Ovary (tissue), 7 donors: ENCODE measurements at regions not wholly inside any gene's neighbourhood (a gene's known extent, or its start where the extent isn't known, plus 50 kb on each side); places are given as distances from the start of the nearest gene placed in this dataset.

Source experiments
- DNase-seq, 5 donors: peaks; one replicate each; pipeline ENCODE4 v3.0.0-alpha.2; 2019 to 2020
- H3K27ac ChIP-seq, 2 donors: fragments of 200-600 bp; one replicate each; pipeline versions ENCODE4 v1.5.1 to v1.8.0; 2019 to 2022
- H3K27me3 ChIP-seq: fragments of 200-600 bp; one replicate; pipeline ENCODE4 v1.8.0; 2022
- H3K36me3 ChIP-seq: fragments of 200-600 bp; sonication (generic); one replicate; pipeline ENCODE4 v1.5.1; 2019
- H3K4me1 ChIP-seq: one replicate; pipeline ENCODE4 v1.8.1; 2013; ENCODE audit warnings: mild to moderate bottlenecking, moderate library complexity; ENCODE audit not compliant: insufficient read depth
- H3K4me3 ChIP-seq: fragments of 200-600 bp; sonication (generic); one replicate; pipeline ENCODE4 v1.5.1; 2017
- H3K9me3 ChIP-seq, 2 donors: fragments of 200-600 bp in 1 of 2; sonication (generic) in 1 of 2; one replicate each; pipeline versions ENCODE4 v1.5.1 to v1.8.1; 2013 to 2019; ENCODE audit warnings: mild to moderate bottlenecking in 1 of 2, moderate library complexity in 1 of 2
- CTCF ChIP-seq, 3 donors: fragments of 450-650 bp in 2 of 3; fragments of 200-600 bp in 1 of 3; IDR thresholded peaks; one replicate each; pipeline versions ENCODE4 v1.5.1 to v1.8.0; 2016 to 2022; ENCODE audit warnings: antibody characterized with exemption in 3 of 3, mild to moderate bottlenecking in 1 of 3
- EP300 ChIP-seq: sonication (generic); formaldehyde crosslinking; IDR thresholded peaks from one replicate; pipeline ENCODE4 v1.6.1; 2017; ENCODE audit warnings: antibody characterized with exemption
- POLR2A ChIP-seq: fragments of 450-650 bp; IDR thresholded peaks from one replicate; pipeline ENCODE4 v1.6.1; 2017; ENCODE audit warnings: antibody characterized with exemption, mild to moderate bottlenecking, moderate library complexity
- whole genome bisulfite sequencing, 3 donors: extraction: QIAGEN DNeasy Blood & Tissue Kit in 1 of 3; methylation state at CpG; one replicate each; pipeline versions ENCODE4 v1.1.5 to v1.1.7; 2013 to 2017; 5-methylcytosine and 5-hydroxymethylcytosine counted together
- intact Hi-C, 4 donors: fragments of 100-400 bp; cut with DNase I; formaldehyde crosslinking; loops; one replicate each; pipeline versions ENCODE4 v1.11.0 to v1.15.1; 2022 to 2023
- donor health status: DM: no; HTN: no; CAD: no; lungs with moderate emphysema.
- donor health status: DM: no; HTN: no; CAD: no.
- donor health status: Bipolar disorder and iron deficiency.
- donor health status: DM: no; HTN: no; CAD: no.
- donor health status: DM: yes; HTN: yes; CAD: no.

- intact Hi-C loops: no loop called here
- TF ChIP-seq POLR2A: no peak
- no peak for TF ChIP-seq EP300
- TF ChIP-seq CTCF (IDR thresholded peaks at IDR 0.05): no peak
- H3K9me3 ChIP-seq: no peaks in the 10 kb centered on the region
- no peaks in the 10 kb centered on the region for H3K27me3 ChIP-seq
- H3K4me1 ChIP-seq: no peaks in the 10 kb centered on the region
- H3K4me3 ChIP-seq: no peak overlapping the region
- 4 to 9% (median 6%) methylated on average over 5 of the region's 5 CpGs for WGBS, 3 donors
- no peak overlapping the region for H3K27ac ChIP-seq
- DNase-seq: no peak
- no peaks in the 10 kb centered on the region for H3K36me3 ChIP-seq
Observed at GRCh38 chr5:136526791-136527190, 161.4 kb upstream of the TRPC7 start.

GRCh38 chr5:136526021-136526420 lies 160.7 kb upstream of the TRPC7 start:
- H3K4me1 ChIP-seq: no peaks in the 10 kb centered on the region
- no peaks in the 10 kb centered on the region for H3K9me3 ChIP-seq
- H3K4me3 ChIP-seq: no peak overlapping the region
- TF ChIP-seq POLR2A: no peak
- no peaks in the 10 kb centered on the region for H3K36me3 ChIP-seq
- no peak for DNase-seq
- H3K27ac ChIP-seq: no peak overlapping the region
- intact Hi-C loops: no loop called here
- 44 to 48% (median 47%) methylated on average over 4 of the region's 4 CpGs for WGBS, 3 donors
- no peaks in the 10 kb centered on the region for H3K27me3 ChIP-seq

DNA sequence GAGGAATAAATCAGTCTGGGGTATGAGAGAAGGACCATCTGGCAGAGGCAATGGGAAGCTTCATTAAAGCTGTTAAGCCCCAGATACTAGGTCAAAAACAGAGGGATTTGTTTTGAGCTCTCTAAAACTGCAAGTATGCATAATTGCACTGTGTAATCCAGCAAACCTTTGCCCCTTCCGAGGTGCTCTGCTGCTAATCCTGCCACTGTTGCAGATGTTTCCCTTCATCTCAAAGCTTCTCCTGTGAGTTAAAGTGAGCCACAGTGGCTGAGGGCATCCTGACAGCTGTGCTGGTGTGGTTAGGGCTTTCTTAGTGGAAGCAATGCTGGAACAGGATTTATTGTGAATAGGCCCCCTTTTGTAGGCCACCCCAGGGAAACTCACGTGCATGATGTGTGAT lies 160.3 kb upstream of the TRPC7 start:
- H3K4me3 ChIP-seq: no peak overlapping the region
- 11 to 22% (median 14%) methylated on average over 2 of the region's 2 CpGs for WGBS, 3 donors
- no peak for DNase-seq
- no peaks in the 10 kb centered on the region for H3K4me1 ChIP-seq
- H3K9me3 ChIP-seq: no peaks in the 10 kb centered on the region
- no peak overlapping the region for H3K27ac ChIP-seq
- H3K27me3 ChIP-seq: no peaks in the 10 kb centered on the region
- intact Hi-C loops: no loop called here
- H3K36me3 ChIP-seq: no peaks in the 10 kb centered on the region
- TF ChIP-seq POLR2A (no peak), EP300 (no peak), CTCF (IDR thresholded peaks at IDR 0.05) (no peak)

GRCh38 chr5:136522217-136522956 lies 157.0 kb upstream of the TRPC7 start:
- DNase-seq: no peak
- no peak for TF ChIP-seq POLR2A
- no peak for TF ChIP-seq EP300
- H3K27ac ChIP-seq: no peak overlapping the region
- 63 to 74% (median 71%) methylated on average over 3 of the region's 3 CpGs for WGBS, 3 donors
- no peaks in the 10 kb centered on the region for H3K36me3 ChIP-seq
- intact Hi-C loops: no loop called here
- H3K4me3 ChIP-seq: no peak overlapping the region
- H3K4me1 ChIP-seq: no peaks in the 10 kb centered on the region
- no peaks in the 10 kb centered on the region for H3K9me3 ChIP-seq
- H3K27me3 ChIP-seq: no peaks in the 10 kb centered on the region

DNA sequence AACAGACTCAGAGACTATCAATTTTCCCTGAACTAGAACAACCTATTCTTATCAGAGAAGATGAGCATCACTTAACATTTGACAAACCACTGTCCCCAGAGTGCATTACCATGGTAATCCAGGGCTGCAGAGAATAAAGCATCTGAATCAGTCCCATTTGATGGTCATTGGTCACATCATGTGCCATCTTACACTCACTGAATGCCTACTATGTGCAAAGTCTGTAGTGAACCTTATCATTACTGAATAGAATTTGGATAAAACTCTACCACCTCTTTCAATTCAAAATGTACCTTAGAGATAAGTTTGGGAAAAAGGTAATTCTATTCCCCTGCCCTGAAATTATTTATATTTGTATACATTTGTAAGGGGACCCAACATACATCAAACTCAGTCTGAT lies 156.4 kb upstream of the TRPC7 start:
- H3K9me3 ChIP-seq: no peaks in the 10 kb centered on the region
- H3K4me1 ChIP-seq: no peaks in the 10 kb centered on the region
- no peak for DNase-seq
- intact Hi-C loops: no loop called here
- H3K36me3 ChIP-seq: no peaks in the 10 kb centered on the region
- no peak overlapping the region for H3K27ac ChIP-seq
- no peak overlapping the region for H3K4me3 ChIP-seq
- no peaks in the 10 kb centered on the region for H3K27me3 ChIP-seq
- no peak for TF ChIP-seq POLR2A
- TF ChIP-seq CTCF (IDR thresholded peaks at IDR 0.05): no peak
